Sigmoid colon (tissue), 4 donors: ENCODE measurements at regions not wholly inside any gene's neighbourhood (a gene's known extent, or its start where the extent isn't known, plus 50 kb on each side); places are given as distances from the start of the nearest gene placed in this dataset.

Experiments used
- CTCF ChIP-seq, 4 experiments: fragments of 450-650 bp in 3 of 4; fragments of 200-600 bp in 1 of 4; IDR thresholded peaks; one replicate each; pipeline ENCODE4 v1.5.1; 2016 to 2019; ENCODE audit warnings: antibody characterized with exemption in 4 of 4, mild to moderate bottlenecking in 3 of 4, moderate library complexity in 2 of 4
- EP300 ChIP-seq, 4 donors: sonication (generic); formaldehyde crosslinking; IDR thresholded peaks; one replicate each; pipeline ENCODE4 v1.6.1; 2017; ENCODE audit warnings: antibody characterized with exemption in 4 of 4
- POLR2A ChIP-seq, 2 donors: fragments of 450-650 bp; IDR thresholded peaks; one replicate each; pipeline ENCODE4 v1.6.1; 2016; ENCODE audit warnings: antibody characterized with exemption in 2 of 2, mild to moderate bottlenecking in 2 of 2, moderate library complexity in 2 of 2

GRCh38 chr3:166360720-166361119 lies 523.5 kb upstream of the BCHE start:
- TF ChIP-seq CTCF (IDR thresholded peaks at IDR 0.05): no peak
- no peak for TF ChIP-seq POLR2A (IDR thresholded peaks at IDR 0.05)
- no peak for TF ChIP-seq EP300 (IDR thresholded peaks at IDR 0.05)
